ENCODE measurements at regions not wholly inside any gene's neighbourhood (a gene's known extent, or its start where the extent isn't known, plus 50 kb on each side); places are given as distances from the start of the nearest gene placed in this dataset.

- no peak for DNase-seq (ENCODE audit: low spot score)
Measured at GRCh38 chr2:104158191-104158590, 695.7 kb upstream of the POU3F3 start.

GRCh38 chr2:104163611-104164130 lies 690.2 kb upstream of the POU3F3 start:
- no peak for DNase-seq (ENCODE audit: low spot score)

GRCh38 chr2:104164721-104165252 lies 689.1 kb upstream of the POU3F3 start:
- DNase-seq (ENCODE audit: low spot score), result no peak

- DNase-seq (ENCODE audit: low spot score), result no peak
Measured at GRCh38 chr2:104177179-104177578, 676.7 kb upstream of the POU3F3 start.

GRCh38 chr2:104179644-104180043 lies 674.3 kb upstream of the POU3F3 start:
- DNase-seq (ENCODE audit: low spot score), result no peak

GRCh38 chr2:104200533-104201168 lies 653.3 kb upstream of the POU3F3 start:
- DNase-seq (ENCODE audit: low spot score), result no peak

GRCh38 chr2:104213758-104214157 lies 640.2 kb upstream of the POU3F3 start:
- no peak for DNase-seq (ENCODE audit: low spot score)

- DNase-seq (ENCODE audit: low spot score), result no peak
Measured at GRCh38 chr2:104215269-104216161, 638.4 kb upstream of the POU3F3 start.

GRCh38 chr2:104233591-104233990 lies 620.3 kb upstream of the POU3F3 start:
- no peak for DNase-seq (ENCODE audit: low spot score)

- DNase-seq (ENCODE audit: low spot score), result no peak
Measured at GRCh38 chr2:104236491-104236890, 617.4 kb upstream of the POU3F3 start.

- no peak for DNase-seq (ENCODE audit: low spot score)
Measured at GRCh38 chr2:104240984-104241383, 612.9 kb upstream of the POU3F3 start.

- DNase-seq (ENCODE audit: low spot score), result no peak
Measured at GRCh38 chr2:104249629-104250028, 604.3 kb upstream of the POU3F3 start.

GRCh38 chr2:104250635-104251034 lies 603.3 kb upstream of the POU3F3 start:
- DNase-seq (ENCODE audit: low spot score), result no peak

- DNase-seq (ENCODE audit: low spot score), result no peak
Measured at GRCh38 chr2:104254017-104254416, 599.9 kb upstream of the POU3F3 start.

- DNase-seq (ENCODE audit: low spot score), result no peak
Measured at GRCh38 chr2:104262714-104263113, 591.2 kb upstream of the POU3F3 start.

- no peak for DNase-seq (ENCODE audit: low spot score)
Measured at GRCh38 chr2:104279646-104280045, 574.3 kb upstream of the POU3F3 start.

GRCh38 chr2:104280216-104280615 lies 573.7 kb upstream of the POU3F3 start:
- no peak for DNase-seq (ENCODE audit: low spot score)

- DNase-seq (ENCODE audit: low spot score), result no peak
Measured at GRCh38 chr2:104286841-104287240, 567.1 kb upstream of the POU3F3 start.

- no peak for DNase-seq (ENCODE audit: low spot score)
Measured at GRCh38 chr2:104289651-104290565, 564.0 kb upstream of the POU3F3 start.

- no peak for DNase-seq (ENCODE audit: low spot score)
Measured at GRCh38 chr2:104290566-104290891, 563.4 kb upstream of the POU3F3 start.

- no peak for DNase-seq (ENCODE audit: low spot score)
Measured at GRCh38 chr2:104312684-104313083, 541.2 kb upstream of the POU3F3 start.
